A549 (cell line): ENCODE measurements at regions not wholly inside any gene's neighbourhood (a gene's known extent, or its start where the extent isn't known, plus 50 kb on each side); places are given as distances from the start of the nearest gene placed in this dataset.
"Not testable (repeated sequence)": the region's sequence is repeated elsewhere in the genome, so short reads cannot be mapped to it uniquely, and the experiment has no call there.

Experiments used
- ATAC-seq, 2 experiments: fragments of 200-7000 bp in 1 of 2; fragments of >200 bp in 1 of 2; cut with Nextera tagmentation in 1 of 2; cut with Tn5 transposase in 1 of 2; 3 replicates each; pipeline versions ENCODE4 v1.8.0 to v1.9.1; 2018 to 2020; ENCODE audit warnings: mild to moderate bottlenecking in 1 of 2, moderate library complexity in 1 of 2
- CTCF ChIA-PET: fragments of 300-600 bp; sonication (Branson Sonifier 250); formaldehyde crosslinking; extraction: SDS; loops from one replicate; lab custom pipeline; 2021; ENCODE audit warnings: antibody characterized with exemption, inconsistent platforms; lab: Yijun Ruan, JAX
- POLR2A ChIA-PET: fragments of 350-600 bp; formaldehyde crosslinking; extraction: SDS; loops from one replicate; lab custom pipeline; 2021; ENCODE audit warnings: antibody characterized with exemption, inconsistent platforms; lab: Yijun Ruan, JAX
- DNase-seq, 2 experiments: peaks; one replicate each; pipeline versions ENCODE4 v3.0.0 to v3.0.0-alpha.2; 2011 to 2016; ENCODE audit warnings: low read depth in 1 of 2, low spot score in 1 of 2
- FAIRE-seq: peaks from 2 replicates; lab custom pipeline; 2011; peaks lifted over from hg19 to GRCh38; lab: Jason Lieb, UNC
- H3K27ac ChIP-seq, 2 experiments: fragments of >200 bp; sonication (Bioruptor Twin); formaldehyde crosslinking; 3 replicates each; pipeline ENCODE4 v1.5.1; 2016 to 2017
- H3K4me1 ChIP-seq: fragments of >200 bp; sonication (Bioruptor Twin); formaldehyde crosslinking; 3 replicates; pipeline ENCODE4 v1.6.1; 2016
- H3K4me2 ChIP-seq: fragments of >200 bp; sonication (Bioruptor Twin); formaldehyde crosslinking; 3 replicates; pipeline ENCODE4 v1.6.1; 2016
- H3K4me3 ChIP-seq: fragments of >200 bp; sonication (Bioruptor Twin); formaldehyde crosslinking; 3 replicates; pipeline ENCODE4 v1.5.1; 2016
- H3K9me3 ChIP-seq: fragments of >200 bp; sonication (Bioruptor Twin); formaldehyde crosslinking; 3 replicates; pipeline ENCODE4 v1.6.1; 2016
- BHLHE40 ChIP-seq: IDR thresholded peaks from 2 replicates; pipeline ENCODE4 v1.6.1; 2012; ENCODE audit warnings: low read depth, low read length, inconsistent platforms
- CBX8 ChIP-seq: fragments of 200-600 bp; sonication (generic); IDR thresholded peaks from 2 replicates; pipeline ENCODE4 v1.6.1; 2016
- CHD4 ChIP-seq: fragments of 200-600 bp; sonication (generic); IDR thresholded peaks from 2 replicates; pipeline ENCODE4 v1.6.1; 2016; ENCODE audit warnings: antibody characterized with exemption, mild to moderate bottlenecking, borderline replicate concordance
- ESRRA ChIP-seq: fragments of 150-350 bp; IDR thresholded peaks from 2 replicates; pipeline ENCODE4 v1.6.1; 2014; ENCODE audit warnings: mild to moderate bottlenecking, low read length, borderline replicate concordance
- FOSB ChIP-seq: fragments of 250-450 bp; sonication (Bioruptor Pico); IDR thresholded peaks from 2 replicates; pipeline ENCODE4 v1.5.0; 2020; ENCODE audit warnings: mild to moderate bottlenecking, moderate library complexity
- GATA3 ChIP-seq: IDR thresholded peaks from 2 replicates; pipeline ENCODE4 v1.6.1; 2012; ENCODE audit warnings: borderline replicate concordance
- HEYL ChIP-seq: fragments of 250-450 bp; sonication (Bioruptor Pico); IDR thresholded peaks from 2 replicates; pipeline ENCODE4 v1.8.0; 2021; ENCODE audit warnings: mild to moderate bottlenecking, moderate library complexity
- JUNB ChIP-seq: fragments of >200 bp; sonication (Bioruptor Twin); formaldehyde crosslinking; IDR thresholded peaks from 2 replicates; pipeline ENCODE4 v1.6.1; 2016
- KDM5A ChIP-seq: fragments of 200-600 bp; sonication (generic); IDR thresholded peaks from 2 replicates; pipeline ENCODE4 v1.6.1; 2016; ENCODE audit warnings: antibody characterized with exemption, mild to moderate bottlenecking
- MYC ChIP-seq: IDR thresholded peaks from 2 replicates; pipeline ENCODE4 v1.6.1; 2012; ENCODE audit warnings: mild to moderate bottlenecking, inconsistent platforms, low read length, improper control_type of control experiment, borderline replicate concordance
- PHF8 ChIP-seq: fragments of 200-600 bp; sonication (generic); IDR thresholded peaks from 2 replicates; pipeline ENCODE4 v1.6.1; 2016; ENCODE audit warnings: low read depth, mild to moderate bottlenecking, antibody characterized with exemption, moderate library complexity, borderline replicate concordance
- RAD21 ChIP-seq, 2 experiments: fragments of >200 bp in 1 of 2; sonication (Bioruptor Twin) in 1 of 2; formaldehyde crosslinking in 1 of 2; IDR thresholded peaks in 1 of 2; conservative IDR thresholded peaks in 1 of 2; 2 replicates in 1 of 2; 3 replicates in 1 of 2; pipeline ENCODE4 v1.6.1; 2012 to 2018; ENCODE audit warnings: inconsistent platforms in 1 of 2
- RARB ChIP-seq: fragments of 250-450 bp; sonication (Bioruptor Pico); IDR thresholded peaks from 2 replicates; pipeline ENCODE4 v1.8.0; 2021; ENCODE audit warnings: mild to moderate bottlenecking, moderate library complexity
- RNF2 ChIP-seq: fragments of 200-600 bp; sonication (generic); IDR thresholded peaks from 2 replicates; pipeline ENCODE4 v1.6.1; 2016; ENCODE audit warnings: low read depth, mild to moderate bottlenecking, antibody characterized with exemption, moderate library complexity, borderline replicate concordance
- TP53 ChIP-seq: fragments of 250-450 bp; sonication (Bioruptor Pico); IDR thresholded peaks from 2 replicates; pipeline ENCODE4 v1.5.0; 2021; ENCODE audit warnings: mild to moderate bottlenecking, moderate library complexity
- ZNF302 ChIP-seq: fragments of 250-450 bp; sonication (Bioruptor Pico); IDR thresholded peaks from 2 replicates; pipeline ENCODE4 v1.9.0; 2021; ENCODE audit warnings: inconsistent platforms, mild to moderate bottlenecking, moderate library complexity
- WGBS: methylation state at CpG from one replicate; pipeline ENCODE4 v1.1.6; 2017; ENCODE audit errors: missing lambda C conversion rate; 5-methylcytosine and 5-hydroxymethylcytosine counted together
- TF ChIP-seq, protein P1 (sequence below): fragments of 250-450 bp; sonication (Bioruptor Pico); IDR thresholded peaks from 2 replicates; pipeline ENCODE4 v1.5.0; 2021; ENCODE audit warnings: mild to moderate bottlenecking, moderate library complexity, borderline replicate concordance
- TF ChIP-seq, protein P2 (sequence below): IDR thresholded peaks from 2 replicates; pipeline ENCODE4 v1.6.1; 2012
- TF ChIP-seq, protein P3 (sequence below): fragments of 150-350 bp; IDR thresholded peaks from 2 replicates; pipeline ENCODE4 v1.6.1; 2014; ENCODE audit warnings: low read depth, mild to moderate bottlenecking, low read length
- TF ChIP-seq, protein P4 (sequence below): fragments of 450-650 bp; IDR thresholded peaks from 2 replicates; pipeline ENCODE4 v1.6.1; 2014; ENCODE audit warnings: antibody characterized with exemption

GRCh38 chr4:57965431-57965830, 855.2 kb upstream of the IGFBP7 start:
- H3K4me3 ChIP-seq, POLR2A ChIA-PET, CTCF ChIA-PET, H3K4me1 ChIP-seq, H3K27ac ChIP-seq, DNase-seq, ATAC-seq, H3K4me2 ChIP-seq, H3K9me3 ChIP-seq, FAIRE-seq: not testable (repeated sequence)
- WGBS = 20% methylated on average over 4 of the region's 25 CpGs

DNA sequence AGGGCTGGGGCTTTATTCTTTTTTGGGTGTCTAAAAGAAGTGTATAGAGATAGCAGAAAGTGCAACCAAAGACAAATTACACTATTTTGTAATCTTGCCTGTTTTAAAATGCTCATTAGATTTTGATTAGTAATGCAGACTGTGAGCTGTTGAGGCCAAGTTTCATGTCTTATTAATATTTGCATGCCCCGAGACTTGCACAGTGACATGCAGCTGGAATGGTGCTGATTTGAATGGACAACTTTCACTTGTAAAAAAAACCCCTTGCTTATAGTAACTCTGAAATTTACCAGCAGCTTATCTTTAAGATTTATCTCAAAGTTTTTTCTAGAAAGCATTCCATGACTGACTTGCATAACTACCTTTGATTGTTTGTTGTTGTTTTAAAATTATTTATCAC, 835.1 kb upstream of the IGFBP7 start:
- ChIA-PET POLR2A (no interaction called here), CTCF (no interaction called here)
- DNase-seq (no peak), FAIRE-seq (no peak), ATAC-seq (no peak)
- Histone ChIP-seq H3K4me3 (no peak overlapping the region), H3K27ac (no peak overlapping the region), H3K4me2 (no peak overlapping the region), H3K4me1 (no peaks in the 10 kb centered on the region), H3K9me3 (no peaks in the 10 kb centered on the region)
- no peak for TF ChIP-seq RAD21 (conservative IDR thresholded peaks at IDR 0.05 in 1 of 2, IDR thresholded peaks at IDR 0.05 in 1 of 2)
- TF ChIP-seq CBX8 = no peak
- TF ChIP-seq, protein P1, sequence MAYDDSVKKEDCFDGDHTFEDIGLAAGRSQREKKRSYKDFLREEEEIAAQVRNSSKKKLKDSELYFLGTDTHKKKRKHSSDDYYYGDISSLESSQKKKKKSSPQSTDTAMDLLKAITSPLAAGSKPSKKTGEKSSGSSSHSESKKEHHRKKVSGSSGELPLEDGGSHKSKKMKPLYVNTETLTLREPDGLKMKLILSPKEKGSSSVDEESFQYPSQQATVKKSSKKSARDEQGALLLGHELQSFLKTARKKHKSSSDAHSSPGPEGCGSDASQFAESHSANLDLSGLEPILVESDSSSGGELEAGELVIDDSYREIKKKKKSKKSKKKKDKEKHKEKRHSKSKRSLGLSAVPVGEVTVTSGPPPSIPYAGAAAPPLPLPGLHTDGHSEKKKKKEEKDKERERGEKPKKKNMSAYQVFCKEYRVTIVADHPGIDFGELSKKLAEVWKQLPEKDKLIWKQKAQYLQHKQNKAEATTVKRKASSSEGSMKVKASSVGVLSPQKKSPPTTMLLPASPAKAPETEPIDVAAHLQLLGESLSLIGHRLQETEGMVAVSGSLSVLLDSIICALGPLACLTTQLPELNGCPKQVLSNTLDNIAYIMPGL (CRISPR knock-in tag) = no peak
- no peak for TF ChIP-seq HEYL (CRISPR knock-in tag)
- no peak for TF ChIP-seq ESRRA
- TF ChIP-seq ZNF302 (CRISPR knock-in tag) = no peak
- WGBS = 47% methylated on average over 1 of the region's 1 CpG

- Histone ChIP-seq H3K27ac (no peak overlapping the region), H3K4me2 (no peak overlapping the region), H3K9me3 (no peaks in the 10 kb centered on the region), H3K4me3 (no peak overlapping the region), H3K4me1 (no peaks in the 10 kb centered on the region)
- no peak for FAIRE-seq
- peak in 1 of 2 experiments; percentile 1 for DNase-seq
- 51% methylated on average over 7 of the region's 8 CpGs for WGBS
- no peak for TF ChIP-seq JUNB
- TF ChIP-seq, protein P2, sequence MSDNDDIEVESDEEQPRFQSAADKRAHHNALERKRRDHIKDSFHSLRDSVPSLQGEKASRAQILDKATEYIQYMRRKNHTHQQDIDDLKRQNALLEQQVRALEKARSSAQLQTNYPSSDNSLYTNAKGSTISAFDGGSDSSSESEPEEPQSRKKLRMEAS = no peak
- TF ChIP-seq ZNF302 (CRISPR knock-in tag) = no peak
- no peak for TF ChIP-seq GATA3
- no peak for TF ChIP-seq KDM5A
- TF ChIP-seq RNF2 = no peak
- TF ChIP-seq CHD4 = no peak
- no peak for TF ChIP-seq MYC
- TF ChIP-seq BHLHE40 = no peak
- TF ChIP-seq, protein P3, sequence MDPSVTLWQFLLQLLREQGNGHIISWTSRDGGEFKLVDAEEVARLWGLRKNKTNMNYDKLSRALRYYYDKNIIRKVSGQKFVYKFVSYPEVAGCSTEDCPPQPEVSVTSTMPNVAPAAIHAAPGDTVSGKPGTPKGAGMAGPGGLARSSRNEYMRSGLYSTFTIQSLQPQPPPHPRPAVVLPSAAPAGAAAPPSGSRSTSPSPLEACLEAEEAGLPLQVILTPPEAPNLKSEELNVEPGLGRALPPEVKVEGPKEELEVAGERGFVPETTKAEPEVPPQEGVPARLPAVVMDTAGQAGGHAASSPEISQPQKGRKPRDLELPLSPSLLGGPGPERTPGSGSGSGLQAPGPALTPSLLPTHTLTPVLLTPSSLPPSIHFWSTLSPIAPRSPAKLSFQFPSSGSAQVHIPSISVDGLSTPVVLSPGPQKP = no peak
- TF ChIP-seq RARB = no peak
- no peak for TF ChIP-seq PHF8
- TF ChIP-seq TP53 (CRISPR knock-in tag) = no peak
- TF ChIP-seq, protein P4, sequence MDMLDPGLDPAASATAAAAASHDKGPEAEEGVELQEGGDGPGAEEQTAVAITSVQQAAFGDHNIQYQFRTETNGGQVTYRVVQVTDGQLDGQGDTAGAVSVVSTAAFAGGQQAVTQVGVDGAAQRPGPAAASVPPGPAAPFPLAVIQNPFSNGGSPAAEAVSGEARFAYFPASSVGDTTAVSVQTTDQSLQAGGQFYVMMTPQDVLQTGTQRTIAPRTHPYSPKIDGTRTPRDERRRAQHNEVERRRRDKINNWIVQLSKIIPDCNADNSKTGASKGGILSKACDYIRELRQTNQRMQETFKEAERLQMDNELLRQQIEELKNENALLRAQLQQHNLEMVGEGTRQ = no peak
- no peak for TF ChIP-seq FOSB
- ChIA-PET CTCF (no interaction called here), POLR2A (no interaction called here)
- peak; percentile 23 to 66; a peak in 1 of 6 replicates for ATAC-seq
Measured at GRCh38 chr4:57943682-57944081, 833.5 kb upstream of the IGFBP7 start.

DNA sequence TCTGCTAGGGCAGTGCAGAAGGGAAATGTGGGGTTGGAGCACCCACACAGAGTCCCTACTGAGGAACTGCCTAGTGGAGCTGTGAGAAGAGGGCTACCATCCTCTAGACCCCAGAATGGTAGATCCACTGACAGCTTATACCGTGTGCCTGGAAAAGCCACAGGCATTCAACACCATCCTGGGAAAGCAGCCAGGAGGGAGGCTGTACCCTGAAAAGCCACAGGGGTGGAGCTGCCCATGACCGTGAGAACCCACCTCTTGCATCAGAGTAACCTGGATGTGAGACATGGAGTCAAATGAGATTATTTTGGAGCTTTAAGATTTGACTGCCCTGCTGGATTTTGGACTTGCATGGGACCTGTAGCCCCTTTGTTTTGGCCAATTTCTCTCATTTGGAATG, 827.1 kb upstream of the IGFBP7 start:
- FAIRE-seq, POLR2A ChIA-PET: not testable (repeated sequence)

More for the DNA sequence above, 827.1 kb upstream of the IGFBP7 start:
- H3K9me3 ChIP-seq, H3K4me2 ChIP-seq, H3K27ac ChIP-seq, H3K4me3 ChIP-seq, H3K4me1 ChIP-seq, CTCF ChIA-PET, ATAC-seq, DNase-seq: not testable (repeated sequence)
- 8% methylated on average over 2 of the region's 2 CpGs for WGBS
